ENCODE measurements at regions not wholly inside any gene's neighbourhood (a gene's known extent, or its start where the extent isn't known, plus 50 kb on each side); places are given as distances from the start of the nearest gene placed in this dataset.

GRCh38 chr7:130927062-130927461 lies 193.1 kb upstream of the KLF14 start:
- H3K27ac ChIP-seq: no peak overlapping the region
- H3K9me3 ChIP-seq: no peaks in the 10 kb centered on the region
- H3K4me1 ChIP-seq: peaks cover 4 to 55% (median 24%) of the 10 kb centered on the region in 4 donors
- H3K4me3 ChIP-seq: no peak overlapping the region
- no peak for DNase-seq
- H3K36me3 ChIP-seq: peaks cover 0 to 5% (median 4%) of the 10 kb centered on the region in 3 donors
- intact Hi-C loops (cut with DNase I; ENCODE audit: low total_unique reads): no loop called here
- TF ChIP-seq CTCF (IDR thresholded peaks at IDR 0.05): no peak
- H3K27me3 ChIP-seq: no peaks in the 10 kb centered on the region

DNA sequence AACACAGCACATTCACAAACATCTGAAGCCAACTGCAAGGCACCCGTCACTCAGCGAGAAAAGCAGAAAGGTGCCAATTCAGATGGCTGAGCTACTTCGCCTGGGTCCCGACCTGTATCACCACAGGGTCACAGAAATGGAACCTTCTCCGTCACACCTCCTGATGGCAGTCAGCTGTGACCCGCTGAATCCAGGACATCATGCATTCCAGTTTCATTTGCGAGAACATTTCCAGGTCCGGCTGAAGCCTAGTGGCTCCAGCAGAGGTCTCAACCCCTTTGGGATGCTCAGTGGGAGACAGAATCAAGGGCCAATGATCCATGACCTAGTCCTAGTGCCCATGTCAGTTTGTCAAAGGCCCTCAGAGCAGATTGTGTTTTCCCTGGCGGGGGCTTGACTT lies 193.6 kb upstream of the KLF14 start:
- intact Hi-C loops (cut with DNase I; ENCODE audit: low total_unique reads): no loop called here

DNA sequence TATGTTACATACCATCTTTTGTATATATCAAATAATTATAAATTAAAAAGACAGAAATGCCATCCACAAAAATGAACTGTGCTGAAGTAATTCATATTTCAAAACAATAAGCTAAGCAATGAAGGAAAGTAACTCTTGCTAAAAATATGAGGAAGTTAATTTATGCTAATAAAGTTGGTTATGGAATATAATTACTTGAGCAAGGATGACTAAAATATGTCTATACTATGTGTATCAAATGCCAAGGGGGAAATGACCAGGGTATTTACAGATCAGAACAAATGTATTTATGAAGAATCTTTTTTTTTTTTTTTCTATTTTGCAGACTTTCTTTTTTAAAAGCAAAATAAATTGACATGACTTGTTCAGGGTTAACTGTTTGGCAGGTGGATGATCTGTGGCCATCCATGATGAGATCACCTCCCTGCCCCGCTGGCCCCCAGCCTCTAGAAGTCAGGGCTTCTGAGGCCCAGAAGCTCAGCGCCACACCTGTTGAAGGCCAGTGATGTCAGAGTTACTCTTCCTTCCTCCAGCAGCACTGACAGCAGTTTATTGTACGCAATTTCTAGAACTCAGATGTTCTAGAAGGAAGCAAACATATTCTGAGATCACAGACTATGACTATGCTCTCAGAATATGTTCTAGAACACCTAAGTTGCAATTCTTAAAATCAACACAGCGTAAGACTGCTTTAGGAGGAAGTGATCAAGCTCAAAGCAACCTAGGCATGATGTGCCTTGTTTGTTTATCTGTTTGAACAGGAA lies 196.1 kb upstream of the KLF14 start:
- intact Hi-C loops (cut with DNase I; ENCODE audit: low total_unique reads): no loop called here
- H3K27ac ChIP-seq: no peak overlapping the region
- H3K4me3 ChIP-seq: no peak overlapping the region

More for the DNA sequence above, 193.6 kb upstream of the KLF14 start:
- H3K4me3 ChIP-seq: no peak overlapping the region
- peaks cover 0 to 5% (median 4%) of the 10 kb centered on the region in 3 donors for H3K36me3 ChIP-seq
- no peak overlapping the region for H3K27ac ChIP-seq
- no peaks in the 10 kb centered on the region for H3K27me3 ChIP-seq
- DNase-seq: no peak
- peaks cover 2 to 50% (median 20%) of the 10 kb centered on the region in 4 donors for H3K4me1 ChIP-seq
- no peak for TF ChIP-seq CTCF (IDR thresholded peaks at IDR 0.05)
- H3K9me3 ChIP-seq: no peaks in the 10 kb centered on the region

DNA sequence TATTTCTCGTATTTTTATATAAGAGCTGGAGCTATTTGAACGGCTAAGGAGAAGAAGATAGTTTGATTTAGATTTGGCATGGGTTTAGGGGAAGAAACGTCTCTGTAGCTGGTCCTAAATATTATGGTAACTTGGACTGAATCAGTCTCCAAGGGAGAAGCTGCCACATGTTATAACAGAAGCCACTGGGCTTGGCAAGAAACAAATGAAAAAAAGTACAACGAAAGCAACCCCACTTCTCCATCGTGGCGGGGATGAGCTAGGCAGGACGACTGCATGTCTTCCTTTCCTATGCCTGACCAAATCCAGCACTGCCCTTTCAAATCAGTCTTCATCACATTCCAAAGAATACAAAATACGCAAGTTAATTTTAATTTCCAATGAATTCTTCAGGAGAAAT lies 196.7 kb upstream of the KLF14 start:
- Histone ChIP-seq H3K4me3 (no peak overlapping the region), H3K9me3 (no peaks in the 10 kb centered on the region), H3K27me3 (no peaks in the 10 kb centered on the region), H3K4me1 (peaks cover 0 to 26% (median 13%) of the 10 kb centered on the region in 4 donors), H3K36me3 (peaks cover 0 to 16% (median 11%) of the 10 kb centered on the region in 3 donors), H3K27ac (no peak overlapping the region)
- DNase-seq: no peak
- TF ChIP-seq CTCF (IDR thresholded peaks at IDR 0.05): no peak
- intact Hi-C loops (cut with DNase I; ENCODE audit: low total_unique reads): no loop called here

More for the DNA sequence above, 196.1 kb upstream of the KLF14 start:
- TF ChIP-seq CTCF (IDR thresholded peaks at IDR 0.05): no peak
- H3K4me1 ChIP-seq: peaks cover 0 to 29% (median 13%) of the 10 kb centered on the region in 4 donors
- peaks cover 0 to 10% (median 7%) of the 10 kb centered on the region in 3 donors for H3K36me3 ChIP-seq
- DNase-seq: no peak
- no peaks in the 10 kb centered on the region for H3K9me3 ChIP-seq
- H3K27me3 ChIP-seq: no peaks in the 10 kb centered on the region

DNA sequence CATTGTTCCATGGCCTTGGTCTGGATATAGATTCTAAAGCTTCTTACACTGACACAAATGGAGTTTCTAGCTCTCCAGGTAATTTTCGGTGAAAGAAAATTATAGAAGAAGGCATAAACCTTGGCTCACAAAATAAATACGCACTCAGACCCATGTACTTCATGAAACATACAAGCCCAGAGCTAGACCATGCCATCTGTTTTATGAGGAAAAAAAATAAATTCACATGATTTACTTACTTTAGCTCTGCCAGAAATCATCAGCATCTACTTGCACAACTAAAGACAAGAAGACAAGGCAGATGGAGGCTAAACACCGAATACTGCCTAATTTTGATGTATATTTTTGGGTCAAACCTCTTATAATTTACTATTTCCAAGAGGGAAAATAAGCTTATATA lies 197.4 kb upstream of the KLF14 start:
- H3K4me1 ChIP-seq: peaks cover 0 to 33% (median 11%) of the 10 kb centered on the region in 4 donors
- H3K36me3 ChIP-seq: peaks cover 0 to 16% (median 11%) of the 10 kb centered on the region in 3 donors
- intact Hi-C loops (cut with DNase I; ENCODE audit: low total_unique reads): no loop called here
- TF ChIP-seq CTCF (IDR thresholded peaks at IDR 0.05): no peak
- H3K27ac ChIP-seq: no peak overlapping the region
- no peak overlapping the region for H3K4me3 ChIP-seq
- no peaks in the 10 kb centered on the region for H3K9me3 ChIP-seq
- DNase-seq: no peak
- H3K27me3 ChIP-seq: no peaks in the 10 kb centered on the region
